SHP77 treated with DMSO at 0.1 percent for 48 hours (cell line): ENCODE measurements at regions not wholly inside any gene's neighbourhood (a gene's known extent, or its start where the extent isn't known, plus 50 kb on each side); places are given as distances from the start of the nearest gene placed in this dataset.
"Not testable (repeated sequence)": the region's sequence is repeated elsewhere in the genome, so short reads cannot be mapped to it uniquely, and the experiment has no call there.

Source experiments
- DNase-seq: peaks from one replicate; lab custom pipeline; 2025; lab: John Stamatoyannopoulos, UW

- not testable (repeated sequence) for DNase-seq
Observed at GRCh38 chr12:102666176-102666575, 185.8 kb upstream of the IGF1 start.

GRCh38 chr12:102659200-102659911, 179.0 kb upstream of the IGF1 start:
- no peak for DNase-seq

- no peak for DNase-seq
Observed at GRCh38 chr12:102653406-102653805, 173.0 kb upstream of the IGF1 start.

GRCh38 chr12:102652645-102653313, 172.4 kb upstream of the IGF1 start:
- DNase-seq: no peak

- no peak for DNase-seq
Observed at GRCh38 chr12:102645968-102646367, 165.6 kb upstream of the IGF1 start.

GRCh38 chr12:102643879-102644575, 163.7 kb upstream of the IGF1 start:
- DNase-seq: no peak

GRCh38 chr12:102642199-102642598, 161.8 kb upstream of the IGF1 start:
- DNase-seq: no peak

- not testable (repeated sequence) for DNase-seq
Observed at GRCh38 chr12:102640658-102641057, 160.3 kb upstream of the IGF1 start.

- DNase-seq: no peak
Observed at GRCh38 chr12:102638777-102639176, 158.4 kb upstream of the IGF1 start.

GRCh38 chr12:102633981-102634605, 153.7 kb upstream of the IGF1 start:
- DNase-seq: no peak

- no peak for DNase-seq
Observed at GRCh38 chr12:102631274-102631673, 150.9 kb upstream of the IGF1 start.

- no peak for DNase-seq
Observed at GRCh38 chr12:102629262-102629888, 149.0 kb upstream of the IGF1 start.

GRCh38 chr12:102625819-102626218, 145.5 kb upstream of the IGF1 start:
- DNase-seq: no peak

GRCh38 chr12:102622618-102623017, 142.3 kb upstream of the IGF1 start:
- no peak for DNase-seq

GRCh38 chr12:102618197-102618877, 138.0 kb upstream of the IGF1 start:
- DNase-seq: no peak

GRCh38 chr12:102616692-102617091, 136.3 kb upstream of the IGF1 start:
- DNase-seq: no peak

GRCh38 chr12:102611995-102612394, 131.6 kb upstream of the IGF1 start:
- DNase-seq: no peak

GRCh38 chr12:102609996-102610395, 129.6 kb upstream of the IGF1 start:
- no peak for DNase-seq

- DNase-seq: no peak
Observed at GRCh38 chr12:102603021-102603420, 122.7 kb upstream of the IGF1 start.

- DNase-seq: no peak
Observed at GRCh38 chr12:102602521-102602920, 122.2 kb upstream of the IGF1 start.

GRCh38 chr12:102601621-102602020, 121.3 kb upstream of the IGF1 start:
- no peak for DNase-seq

- no peak for DNase-seq
Observed at GRCh38 chr12:102596687-102597086, 116.3 kb upstream of the IGF1 start.
